ENCODE measurements at regions not wholly inside any gene's neighbourhood (a gene's known extent, or its start where the extent isn't known, plus 50 kb on each side); places are given as distances from the start of the nearest gene placed in this dataset.
A peak's percentile ranks its signal among the peaks of the same experiment; 100 is the strongest.

DNA sequence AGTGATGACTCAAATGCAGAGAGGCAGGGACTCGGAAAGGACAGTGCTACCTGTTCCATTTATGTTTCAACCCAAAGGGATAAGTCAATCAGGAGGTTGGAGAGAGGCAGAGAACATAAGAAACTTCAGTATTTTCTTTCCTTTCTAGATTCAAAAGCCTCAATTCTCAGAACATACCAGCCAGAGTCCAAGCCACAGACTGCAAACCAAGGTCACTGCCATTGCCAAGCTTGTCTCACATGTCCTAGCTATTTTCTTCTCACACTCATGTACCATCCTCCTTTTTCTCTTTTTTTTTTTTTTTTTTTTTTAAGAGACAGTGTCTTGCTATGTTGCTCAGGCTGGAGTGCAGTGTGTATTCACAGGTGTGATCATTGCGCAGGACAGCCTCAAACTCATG is 111.7 kb upstream of the AKIP1 start:
- no peak for DNase-seq (ENCODE audit: low read depth in 2 of 2)

GRCh38 chr11:8800520-8801110 is 110.4 kb upstream of the AKIP1 start:
- DNase-seq (ENCODE audit: low read depth in 2 of 2), result no peak

DNA sequence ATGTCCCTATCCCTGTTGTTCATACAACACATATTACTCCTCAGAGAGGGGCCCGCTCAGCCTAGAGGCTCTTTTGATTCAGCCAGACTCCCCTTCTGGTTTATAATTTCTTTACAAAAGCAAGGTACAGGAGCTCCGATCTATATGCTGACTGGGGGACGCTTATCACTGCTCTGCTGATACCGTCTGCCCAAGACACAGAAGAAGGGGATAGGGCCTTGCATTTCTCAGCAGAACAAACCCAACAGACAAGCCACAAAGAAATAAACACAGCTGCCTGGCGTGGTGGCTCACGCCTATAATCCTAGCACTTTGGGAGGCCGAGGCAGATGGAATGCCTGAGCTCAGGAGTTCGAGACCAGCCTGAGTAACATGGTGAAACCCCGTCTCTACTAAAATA is 109.9 kb upstream of the AKIP1 start:
- no peak for DNase-seq (ENCODE audit: low read depth in 2 of 2)

DNA sequence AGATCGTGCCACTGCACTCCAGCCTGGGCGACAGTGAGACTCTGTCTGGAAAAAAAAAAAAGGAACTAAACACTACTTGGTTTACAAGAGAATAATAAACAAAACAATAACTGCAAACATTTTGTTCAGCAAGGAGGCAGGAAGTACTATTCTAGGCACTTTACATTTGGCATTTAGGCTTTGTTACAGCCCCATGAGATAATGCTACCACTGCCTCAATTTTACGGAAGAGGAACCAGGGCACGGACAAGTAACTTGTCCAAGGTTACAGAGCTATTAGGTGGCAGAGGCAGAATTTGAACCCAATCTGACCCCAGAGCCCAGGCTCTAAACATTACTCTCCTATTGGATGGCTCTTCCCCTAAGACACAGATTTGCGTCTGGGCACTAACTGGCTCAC is 108.7 kb upstream of the AKIP1 start:
- no peak for DNase-seq (ENCODE audit: low read depth in 2 of 2)

DNA sequence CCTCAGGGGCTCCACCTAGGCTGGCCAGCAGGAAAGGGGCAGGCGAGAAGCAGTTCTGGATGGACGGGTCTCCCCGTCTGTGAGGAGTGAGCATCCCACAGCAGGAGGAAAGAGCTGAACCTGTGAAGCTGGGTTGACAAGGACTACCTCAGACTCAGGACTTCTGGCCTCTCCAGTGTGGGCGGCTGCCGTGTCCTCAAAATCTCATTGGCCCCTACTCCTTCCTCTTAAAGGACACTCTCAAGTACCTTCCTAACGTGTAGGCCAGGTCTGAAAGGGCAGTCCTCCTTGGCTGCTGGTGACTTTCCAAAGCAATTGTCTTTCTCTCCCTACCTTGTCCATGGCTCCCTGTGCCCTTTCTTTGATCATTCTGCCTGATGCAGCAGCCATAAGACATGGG is 107.0 kb upstream of the AKIP1 start:
- no peak for DNase-seq (ENCODE audit: low read depth in 2 of 2)

GRCh38 chr11:8805296-8805695 is 105.7 kb upstream of the AKIP1 start:
- DNase-seq (ENCODE audit: low read depth in 2 of 2), result no peak

GRCh38 chr11:8806974-8807373 is 104.0 kb upstream of the AKIP1 start:
- DNase-seq (ENCODE audit: low read depth in 2 of 2), result no peak

DNA sequence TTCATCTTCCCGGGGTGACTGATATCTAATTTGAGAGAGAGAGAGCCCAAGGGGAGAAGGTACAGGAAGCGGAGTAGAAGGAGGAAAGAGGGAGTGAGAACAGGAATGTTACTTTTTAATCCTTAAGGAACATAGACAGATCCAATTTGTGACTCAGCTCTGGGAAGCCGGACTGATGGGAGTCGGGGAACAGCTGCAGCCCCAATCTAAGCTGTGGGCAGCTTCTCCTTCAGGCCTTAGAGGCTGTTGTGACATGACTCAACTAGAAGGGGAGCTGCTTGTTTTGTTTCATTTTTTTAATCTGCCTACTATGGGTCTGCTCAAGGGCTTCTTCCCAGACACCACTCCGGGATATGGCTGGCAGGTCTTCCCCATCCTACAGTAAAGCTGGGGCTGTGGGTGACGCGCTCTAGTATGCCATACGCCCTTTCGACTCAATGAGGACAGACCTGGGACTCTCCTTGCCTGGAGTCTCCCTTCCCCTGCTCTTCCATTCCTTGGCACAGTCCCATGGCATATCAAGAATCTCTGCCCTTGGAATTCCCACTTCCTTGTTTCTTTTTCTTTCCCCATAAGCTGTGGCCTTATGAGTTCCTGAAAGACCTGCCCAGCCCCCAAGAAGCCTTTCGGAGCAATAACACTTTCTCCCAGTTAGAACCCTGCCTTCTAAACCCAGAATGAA is 103.3 kb upstream of the AKIP1 start:
- DNase-seq (ENCODE audit: low read depth in 2 of 2), result no peak

DNA sequence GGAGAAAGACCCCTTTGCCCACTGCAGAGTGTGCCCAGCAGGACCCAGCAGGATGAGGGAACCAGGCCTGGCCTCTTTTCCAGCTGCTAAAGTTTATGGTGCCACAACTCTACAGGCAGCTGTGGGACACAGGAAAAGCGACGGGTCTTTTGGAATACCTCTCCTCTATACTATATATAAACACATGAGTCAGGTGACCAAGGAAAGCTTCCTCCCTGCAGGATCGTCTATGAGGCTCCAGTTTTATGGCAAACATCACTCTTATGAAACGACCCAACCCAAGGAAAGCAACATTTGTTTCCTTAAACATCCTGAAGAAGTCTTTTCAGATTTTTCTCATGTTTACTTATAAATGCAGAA is 102.8 kb upstream of the AKIP1 start:
- no peak for DNase-seq (ENCODE audit: low read depth in 2 of 2)

DNA sequence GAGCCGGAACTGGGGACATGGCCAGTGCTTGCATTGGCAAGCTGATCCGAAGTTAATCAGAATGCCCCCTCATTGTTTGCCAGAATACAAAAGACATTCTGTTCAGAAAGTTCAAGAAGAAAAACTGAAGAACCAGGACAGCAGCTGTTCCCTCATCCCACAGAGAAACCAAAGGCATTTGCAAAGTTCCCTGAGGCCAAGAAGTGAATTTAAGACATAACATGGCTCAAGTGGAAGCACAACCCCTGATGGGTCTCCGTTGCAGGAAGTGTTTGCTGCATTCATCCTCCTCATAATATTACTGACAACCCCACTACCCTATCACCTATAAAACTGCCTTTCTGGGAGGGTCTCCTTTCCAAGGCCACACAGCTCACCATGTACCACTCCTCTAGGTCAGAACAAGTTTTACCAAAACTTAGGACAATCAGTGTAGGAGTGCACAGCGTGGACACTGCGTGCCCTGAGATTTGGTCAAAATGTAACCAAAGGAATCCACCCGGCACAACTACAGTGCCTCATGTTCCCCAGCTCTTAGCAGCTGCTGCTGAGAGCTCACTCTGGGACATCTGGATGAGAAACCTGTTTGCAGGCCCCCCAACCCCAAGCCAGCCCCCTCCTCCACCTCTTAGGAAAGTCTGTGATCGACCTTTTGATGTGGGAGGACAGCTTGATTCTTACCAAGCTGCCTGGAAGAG is 101.6 kb upstream of the AKIP1 start:
- DNase-seq (ENCODE audit: low read depth in 2 of 2), result no peak

GRCh38 chr11:8809939-8810539 is 101.0 kb upstream of the AKIP1 start:
- no peak for DNase-seq (ENCODE audit: low read depth in 2 of 2)

DNA sequence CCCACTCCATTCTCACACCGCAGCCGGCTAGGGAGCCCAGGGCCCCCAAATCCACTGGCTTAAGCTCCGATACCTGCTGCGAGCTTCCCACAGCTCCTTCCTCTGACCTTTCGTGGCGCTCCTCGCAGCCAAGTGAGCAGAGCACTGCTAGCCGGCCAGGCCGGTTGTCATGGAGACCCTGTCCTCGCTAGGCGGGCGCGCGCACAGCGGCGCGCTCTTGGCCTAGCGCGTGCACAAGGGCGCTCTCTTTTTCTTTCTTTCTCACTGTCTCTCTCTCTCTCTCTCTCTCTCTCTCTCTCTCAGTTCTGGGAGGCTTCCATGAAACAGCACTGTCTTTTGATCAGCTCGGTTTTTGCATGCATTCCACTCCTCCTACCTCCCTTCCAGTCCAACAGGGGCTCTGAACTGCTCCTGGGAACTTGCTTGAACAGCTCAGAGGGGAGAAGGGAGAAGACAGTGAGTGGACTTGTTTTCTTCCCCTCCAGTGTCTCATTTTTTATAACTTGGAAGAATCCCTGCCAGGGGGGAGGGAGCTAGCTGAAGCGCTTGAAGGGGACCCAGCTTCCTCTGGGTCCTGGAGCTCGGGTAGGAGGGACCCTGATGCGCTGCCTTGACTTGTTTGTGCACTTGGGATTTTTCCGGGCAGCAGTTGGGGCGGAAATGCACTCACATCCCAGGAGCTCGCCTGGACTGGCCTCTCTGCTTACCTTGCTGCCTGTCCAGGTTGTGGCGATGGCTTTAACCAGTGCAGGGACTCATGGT is 100.3 kb upstream of the AKIP1 start:
- no peak for DNase-seq (ENCODE audit: low read depth in 2 of 2)

GRCh38 chr11:8811571-8811970 is 99.4 kb upstream of the AKIP1 start:
- DNase-seq (ENCODE audit: low read depth in 2 of 2), result no peak

DNA sequence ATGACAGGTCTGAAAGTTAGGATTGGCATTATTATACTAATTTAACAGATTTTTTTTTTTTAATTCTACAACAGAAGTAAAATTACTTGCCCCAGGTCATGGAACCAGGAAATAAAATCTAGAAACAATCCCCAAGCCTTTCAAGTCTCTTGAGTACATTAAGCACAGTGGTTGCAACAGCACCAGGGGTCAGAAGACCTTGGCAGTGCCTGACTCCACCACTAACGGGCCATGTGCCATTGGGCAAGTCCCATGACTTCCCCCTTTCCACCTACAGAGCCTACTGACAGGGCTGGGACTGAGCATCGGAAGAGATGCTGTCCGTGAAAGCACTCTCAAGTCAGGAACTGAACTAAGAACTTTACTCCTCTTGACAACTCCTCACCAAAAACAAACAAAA is 98.6 kb upstream of the AKIP1 start:
- DNase-seq (ENCODE audit: low read depth in 2 of 2), result no peak

- peak in 1 of 2 donors; percentile 13 for DNase-seq (ENCODE audit: low read depth in 2 of 2)
These were observed 97.3 kb upstream of the AKIP1 start for GRCh38 chr11:8813658-8814057.

GRCh38 chr11:8814209-8814922 is 96.6 kb upstream of the AKIP1 start:
- no peak for DNase-seq (ENCODE audit: low read depth in 2 of 2)

DNA sequence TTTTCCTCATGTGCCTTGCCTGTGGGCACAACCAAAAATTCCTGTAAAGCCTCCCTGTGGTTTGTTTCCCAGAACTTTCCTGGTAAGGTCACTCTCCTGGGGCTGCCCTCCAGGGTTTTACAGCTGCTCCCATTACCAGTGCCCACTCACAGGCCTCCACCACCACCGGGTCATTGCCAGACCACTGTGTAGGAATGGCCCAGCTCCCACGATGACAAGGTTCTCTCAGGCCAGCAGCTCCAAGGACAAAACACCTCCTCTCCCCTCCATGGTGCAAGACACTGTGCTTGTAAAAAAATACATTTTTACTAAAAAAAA is 96.1 kb upstream of the AKIP1 start:
- DNase-seq (ENCODE audit: low read depth in 2 of 2), result no peak

GRCh38 chr11:8818421-8818820 is 92.6 kb upstream of the AKIP1 start:
- no peak for DNase-seq (ENCODE audit: low read depth in 2 of 2)

- DNase-seq (ENCODE audit: low read depth in 2 of 2), result no peak
These were observed 90.6 kb upstream of the AKIP1 start for GRCh38 chr11:8820401-8820800.

- no peak for DNase-seq (ENCODE audit: low read depth in 2 of 2)
These were observed 88.5 kb upstream of the AKIP1 start for GRCh38 chr11:8822469-8822868.

GRCh38 chr11:8823174-8823742 is 87.7 kb upstream of the AKIP1 start:
- no peak for DNase-seq (ENCODE audit: low read depth in 2 of 2)

Data from stimulated activated CD8-positive, alpha-beta memory T cell treated with anti-CD3 and anti-CD28 coated beads, Interleukin-7, amount 100 ng/mL, for 1 hour (primary cell).